Putamen (tissue), 1 donor: ENCODE measurements at regions not wholly inside any gene's neighbourhood (a gene's known extent, or its start where the extent isn't known, plus 50 kb on each side); places are given as distances from the start of the nearest gene placed in this dataset.

Experiments used
- DNase-seq: peaks from one replicate; pipeline ENCODE4 v3.0.0-alpha.2; 2016; ENCODE audit warnings: low spot score

- DNase-seq, result no peak
These were observed 154.4 kb upstream of the COL5A1 start for GRCh38 chr9:134487066-134487710.

GRCh38 chr9:134488331-134489280, 153.0 kb upstream of the COL5A1 start:
- DNase-seq, result no peak

- no peak for DNase-seq
These were observed 151.8 kb upstream of the COL5A1 start for GRCh38 chr9:134489621-134490408.

- no peak for DNase-seq
These were observed 151.2 kb upstream of the COL5A1 start for GRCh38 chr9:134490446-134490845.

- no peak for DNase-seq
These were observed 150.3 kb upstream of the COL5A1 start for GRCh38 chr9:134491196-134491835.

GRCh38 chr9:134491856-134492255, 149.7 kb upstream of the COL5A1 start:
- DNase-seq, result no peak

- DNase-seq, result no peak
These were observed 149.3 kb upstream of the COL5A1 start for GRCh38 chr9:134492281-134492691.

- no peak for DNase-seq
These were observed 148.7 kb upstream of the COL5A1 start for GRCh38 chr9:134492721-134493460.

- no peak for DNase-seq
These were observed 147.9 kb upstream of the COL5A1 start for GRCh38 chr9:134493461-134494272.

GRCh38 chr9:134494273-134494815, 147.3 kb upstream of the COL5A1 start:
- DNase-seq, result no peak

- no peak for DNase-seq
These were observed 146.7 kb upstream of the COL5A1 start for GRCh38 chr9:134494905-134495304.

GRCh38 chr9:134495881-134496412, 145.7 kb upstream of the COL5A1 start:
- no peak for DNase-seq

GRCh38 chr9:134496413-134497282, 145.0 kb upstream of the COL5A1 start:
- DNase-seq, result no peak

GRCh38 chr9:134497283-134497860, 144.2 kb upstream of the COL5A1 start:
- DNase-seq, result no peak

- DNase-seq, result no peak
These were observed 142.8 kb upstream of the COL5A1 start for GRCh38 chr9:134498814-134499166.

- DNase-seq, result no peak
These were observed 140.5 kb upstream of the COL5A1 start for GRCh38 chr9:134500931-134501760.

GRCh38 chr9:134501761-134502265, 139.8 kb upstream of the COL5A1 start:
- no peak for DNase-seq
